ENCODE measurements at regions not wholly inside any gene's neighbourhood (a gene's known extent, or its start where the extent isn't known, plus 50 kb on each side); places are given as distances from the start of the nearest gene placed in this dataset.

DNA sequence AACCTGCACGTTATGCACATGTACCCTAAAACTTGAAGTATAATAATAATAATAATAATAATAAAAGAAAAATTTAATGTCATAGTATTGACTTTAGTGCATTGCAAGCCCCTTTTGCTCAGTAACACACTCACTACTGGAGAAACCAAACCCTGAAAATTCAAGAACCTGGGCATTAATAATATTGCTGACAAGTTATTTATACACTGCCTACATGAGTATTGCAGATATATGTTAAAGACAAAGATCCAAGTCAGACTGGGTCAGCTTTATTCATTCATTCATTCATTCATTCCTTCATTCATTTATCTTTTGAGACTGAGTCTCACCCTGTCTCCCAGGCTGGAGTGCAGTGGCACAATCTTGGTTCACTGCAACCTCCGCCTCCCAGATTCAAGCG is 1711.2 kb downstream of the TP53TG3F start:
- no peaks in the 10 kb centered on the region for H3K27me3 ChIP-seq
- no peaks in the 10 kb centered on the region for H3K36me3 ChIP-seq
- intact Hi-C loops (cut with DNase I): no loop called here
- no peaks in the 10 kb centered on the region for H3K4me1 ChIP-seq
- 89 to 91% methylated on average over 3 of the region's 3 CpGs for WGBS, 2 donors
- H3K9me3 ChIP-seq: peaks cover 0 to 12% (median 1%) of the 10 kb centered on the region in 4 donors
- TF ChIP-seq CTCF (IDR thresholded peaks at IDR 0.05): no peak
- TF ChIP-seq EP300 (IDR thresholded peaks at IDR 0.05): no peak
- no peak for TF ChIP-seq POLR2A (IDR thresholded peaks at IDR 0.05)
- TF ChIP-seq POLR2AphosphoS5 (IDR thresholded peaks at IDR 0.05): no peak
- H3K4me3 ChIP-seq: no peak overlapping the region
- no peak overlapping the region for H3K27ac ChIP-seq
- DNase-seq: no peak

- Histone ChIP-seq H3K27ac (no peak overlapping the region), H3K27me3 (no peaks in the 10 kb centered on the region), H3K9me3 (peaks cover 0 to 12% (median 1%) of the 10 kb centered on the region in 4 donors), H3K4me1 (no peaks in the 10 kb centered on the region), H3K36me3 (no peaks in the 10 kb centered on the region), H3K4me3 (no peak overlapping the region)
- TF ChIP-seq POLR2AphosphoS5 (IDR thresholded peaks at IDR 0.05): no peak
- TF ChIP-seq EP300 (IDR thresholded peaks at IDR 0.05): no peak
- TF ChIP-seq POLR2A (IDR thresholded peaks at IDR 0.05): no peak
- TF ChIP-seq CTCF (IDR thresholded peaks at IDR 0.05): no peak
- DNase-seq: no peak
- intact Hi-C loops (cut with DNase I): no loop called here
- WGBS, 2 donors: 75 to 79% methylated on average over 6 of the region's 6 CpGs
These were observed 1711.7 kb downstream of the TP53TG3F start for GRCh38 chr16:35171106-35171505.

GRCh38 chr16:35173295-35173694 is 1713.9 kb downstream of the TP53TG3F start:
- TF ChIP-seq CTCF (IDR thresholded peaks at IDR 0.05): no peak
- no peak for TF ChIP-seq POLR2A (IDR thresholded peaks at IDR 0.05)
- no peak for TF ChIP-seq POLR2AphosphoS5 (IDR thresholded peaks at IDR 0.05)
- no peak for TF ChIP-seq EP300 (IDR thresholded peaks at IDR 0.05)
- H3K4me3 ChIP-seq: no peak overlapping the region
- no peaks in the 10 kb centered on the region for H3K36me3 ChIP-seq
- intact Hi-C loops (cut with DNase I): no loop called here
- WGBS, 2 donors: 92 to 94% methylated on average over 29 of the region's 29 CpGs
- peak; percentile 52 for DNase-seq
- peaks cover 0 to 12% (median 1%) of the 10 kb centered on the region in 4 donors for H3K9me3 ChIP-seq
- no peaks in the 10 kb centered on the region for H3K4me1 ChIP-seq
- no peaks in the 10 kb centered on the region for H3K27me3 ChIP-seq
- no peak overlapping the region for H3K27ac ChIP-seq

DNA sequence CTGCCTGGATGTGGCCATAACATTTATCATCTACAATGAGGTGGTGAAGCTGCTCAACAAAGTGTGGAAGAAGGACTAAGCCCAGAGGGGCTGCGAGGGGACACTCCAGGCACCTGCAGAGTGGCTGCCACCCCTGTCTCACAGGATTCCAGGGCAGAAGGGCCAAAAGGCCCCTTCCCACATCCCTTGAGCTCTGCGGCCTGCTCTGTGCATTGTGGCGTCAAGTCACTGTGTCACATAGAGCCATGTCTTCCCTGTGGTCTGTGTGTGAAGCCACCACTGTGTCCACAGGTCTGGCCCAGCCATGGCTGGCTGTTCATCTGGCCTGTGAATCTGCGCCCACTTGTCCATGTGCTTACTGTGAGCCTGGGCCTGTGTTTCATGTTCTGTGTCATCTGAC is 1714.6 kb downstream of the TP53TG3F start:
- Histone ChIP-seq H3K4me1 (no peaks in the 10 kb centered on the region), H3K27ac (no peak overlapping the region), H3K36me3 (no peaks in the 10 kb centered on the region), H3K27me3 (no peaks in the 10 kb centered on the region), H3K9me3 (peaks cover 0 to 12% (median 0%) of the 10 kb centered on the region in 4 donors), H3K4me3 (no peak overlapping the region)
- intact Hi-C loops (cut with DNase I): no loop called here
- no peak for TF ChIP-seq POLR2A (IDR thresholded peaks at IDR 0.05)
- no peak for TF ChIP-seq EP300 (IDR thresholded peaks at IDR 0.05)
- no peak for TF ChIP-seq POLR2AphosphoS5 (IDR thresholded peaks at IDR 0.05)
- no peak for TF ChIP-seq CTCF (IDR thresholded peaks at IDR 0.05)
- 81 to 89% methylated on average over 4 of the region's 4 CpGs for WGBS, 2 donors
- no peak for DNase-seq

DNA sequence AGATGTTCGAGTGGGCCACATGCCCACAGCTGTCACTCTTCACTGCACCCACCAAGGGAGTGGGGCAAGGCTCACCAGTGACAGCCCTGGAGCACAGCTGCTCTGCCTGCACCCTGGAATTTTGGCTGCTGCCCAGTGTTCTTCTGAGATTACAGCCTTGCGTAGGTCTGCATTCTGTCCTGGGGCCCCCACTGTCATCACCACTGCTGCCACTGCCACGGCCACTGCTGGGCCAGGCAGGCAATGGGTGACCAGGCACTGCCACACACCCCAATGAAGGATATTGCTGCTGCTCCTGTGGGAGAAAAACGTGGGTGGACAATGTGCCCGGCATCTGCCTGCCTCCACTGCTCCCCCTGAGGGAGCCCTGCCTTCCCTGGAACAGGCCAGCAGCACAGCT is 1717.0 kb downstream of the TP53TG3F start:
- intact Hi-C loops (cut with DNase I): no loop called here
- H3K36me3 ChIP-seq: no peaks in the 10 kb centered on the region
- no peak for TF ChIP-seq CTCF (IDR thresholded peaks at IDR 0.05)
- no peak for TF ChIP-seq POLR2A (IDR thresholded peaks at IDR 0.05)
- TF ChIP-seq POLR2AphosphoS5 (IDR thresholded peaks at IDR 0.05): no peak
- TF ChIP-seq EP300 (IDR thresholded peaks at IDR 0.05): no peak
- DNase-seq: no peak
- WGBS, 2 donors: 63 to 70% methylated on average over 5 of the region's 5 CpGs
- H3K4me1 ChIP-seq: no peaks in the 10 kb centered on the region
- H3K9me3 ChIP-seq: peaks cover 0 to 15% (median 0%) of the 10 kb centered on the region in 4 donors
- H3K27ac ChIP-seq: no peak overlapping the region
- H3K4me3 ChIP-seq: no peak overlapping the region
- H3K27me3 ChIP-seq: no peaks in the 10 kb centered on the region

Measured in sigmoid colon (tissue), 6 donors.